HCT116 (cell line): ENCODE measurements at regions not wholly inside any gene's neighbourhood (a gene's known extent, or its start where the extent isn't known, plus 50 kb on each side); places are given as distances from the start of the nearest gene placed in this dataset.

Experiments
- ATAC-seq: fragments of 200-7000 bp; cut with Tn5 transposase; 2 replicates; pipeline ENCODE4 v1.9.1; 2020; ENCODE audit warnings: mild to moderate bottlenecking, moderate library complexity
- BruUV-seq: library from RNA; stranded (reverse); fragments of 400-500 nt; replicated peaks from 2 replicates; lab custom pipeline; 2021; lab: Mats Ljungman, UMichigan
- CTCF ChIA-PET: fragments of 300-600 bp; sonication (Branson Sonifier 250); formaldehyde crosslinking; loops from one replicate; lab custom pipeline; 2021; ENCODE audit warnings: antibody characterized with exemption; lab: Charles Lee
- POLR2A ChIA-PET: fragments of 300-600, 350-600 bp; sonication (Branson Sonifier 250); formaldehyde crosslinking; loops from one replicate; lab custom pipeline; 2021; ENCODE audit warnings: antibody characterized with exemption; lab: Charles Lee
- RAD21 ChIA-PET, 2 experiments: fragments of 300-600 bp; sonication (Branson Sonifier 250); formaldehyde crosslinking; loops; one replicate each; lab custom pipeline; 2023; ENCODE audit warnings: low total read pairs in 2 of 2; ENCODE audit not compliant: uncharacterized antibody in 2 of 2, unreplicated experiment in 2 of 2, low non-redundant PET in 1 of 2; lab: Charles Lee
- DNase-seq: peaks from one replicate; pipeline ENCODE4 v3.0.0-alpha.2; 2010; ENCODE audit warnings: low read depth, low spot score
- H2AFZ ChIP-seq: fragments of 200-600 bp; shearing (Covaris generic), sonication (generic); 2 replicates; pipeline ENCODE4 v1.6.1; 2017; ENCODE audit warnings: low read depth, mixed run types, mixed read lengths, antibody characterized with exemption, low read length; ENCODE audit not compliant: poor library complexity, severe bottlenecking
- H3K27ac ChIP-seq: 2 replicates; pipeline ENCODE4 v1.5.1; 2012; ENCODE audit warnings: low read depth, low read length
- H3K27me3 ChIP-seq: fragments of 200-600 bp; sonication (generic); 2 replicates; pipeline ENCODE4 v1.6.1; 2016; ENCODE audit warnings: mixed run types, low read length, mixed read lengths; ENCODE audit not compliant: insufficient read depth
- H3K36me3 ChIP-seq, 2 experiments: fragments of 200-500 bp in 1 of 2; fragments of 200-600 bp in 1 of 2; sonication (Bioruptor generic) in 1 of 2; sonication (generic) in 1 of 2; 2 replicates each; pipeline versions ENCODE4 v1.5.1 to v1.6.1; 2014 to 2016; ENCODE audit warnings: low read length in 2 of 2, inconsistent platforms in 1 of 2, mixed read lengths in 1 of 2, mixed run types in 1 of 2; ENCODE audit not compliant: insufficient read depth in 2 of 2, control insufficient read depth in 1 of 2
- H3K4me1 ChIP-seq, 2 experiments: fragments of 200-600 bp in 1 of 2; sonication (generic) in 1 of 2; 2 replicates each; pipeline versions ENCODE4 v1.5.1 to v1.6.1; 2012 to 2017; ENCODE audit warnings: low read length in 2 of 2, inconsistent platforms in 1 of 2, mild to moderate bottlenecking in 1 of 2, mixed read lengths in 1 of 2, mixed run types in 1 of 2, moderate library complexity in 1 of 2; ENCODE audit not compliant: insufficient read depth in 2 of 2, control insufficient read depth in 1 of 2
- H3K4me2 ChIP-seq: fragments of 200-600 bp; sonication (generic); 2 replicates; pipeline ENCODE4 v1.6.1; 2017; ENCODE audit warnings: mixed run types, low read length, mixed read lengths
- H3K4me3 ChIP-seq, 2 experiments: fragments of 200-600 bp in 1 of 2; sonication (generic) in 1 of 2; replicated peaks in 1 of 2; 2 replicates each; pipeline ENCODE4 v1.5.1; 2011 to 2016; ENCODE audit warnings: low read length in 2 of 2, control low read depth in 1 of 2, low read depth in 1 of 2, mild to moderate bottlenecking in 1 of 2, mixed read lengths in 1 of 2, mixed run types in 1 of 2
- H3K79me2 ChIP-seq: fragments of 200-600 bp; sonication (generic); 2 replicates; pipeline ENCODE4 v1.6.1; 2017; ENCODE audit warnings: mild to moderate bottlenecking, mixed run types, low read length, moderate library complexity, mixed read lengths; ENCODE audit not compliant: insufficient read depth
- H3K9ac ChIP-seq: fragments of 200-600 bp; sonication (generic); 2 replicates; pipeline ENCODE4 v1.6.1; 2016; ENCODE audit warnings: low read length, mixed read lengths
- H3K9me2 ChIP-seq: fragments of 200-600 bp; sonication (generic), shearing (Covaris generic); 2 replicates; pipeline ENCODE4 v1.6.1; 2017; ENCODE audit warnings: mixed run types, mild to moderate bottlenecking, moderate library complexity; ENCODE audit not compliant: insufficient read depth
- H3K9me3 ChIP-seq, 2 experiments: fragments of 200-500 bp in 1 of 2; fragments of 200-600 bp in 1 of 2; sonication (Bioruptor generic) in 1 of 2; sonication (generic) in 1 of 2; 2 replicates each; pipeline ENCODE4 v1.6.1; 2014 to 2017; ENCODE audit warnings: low read length in 2 of 2, mixed read lengths in 2 of 2, inconsistent platforms in 1 of 2, low read depth in 1 of 2, mild to moderate bottlenecking in 1 of 2, mixed run types in 1 of 2, moderate library complexity in 1 of 2; ENCODE audit not compliant: control insufficient read depth in 1 of 2, insufficient read depth in 1 of 2
- H4K20me1 ChIP-seq: fragments of 200-600 bp; sonication (generic), shearing (Covaris generic); 2 replicates; pipeline ENCODE4 v1.6.1; 2017; ENCODE audit warnings: mixed run types, mild to moderate bottlenecking, moderate library complexity; ENCODE audit not compliant: insufficient read depth
- CBX3 ChIP-seq: IDR thresholded peaks from 2 replicates; pipeline ENCODE4 v1.6.1; 2012; ENCODE audit warnings: low read depth
- CEBPB ChIP-seq: IDR thresholded peaks from 2 replicates; pipeline ENCODE4 v1.6.1; 2012; ENCODE audit warnings: low read depth
- EGR1 ChIP-seq: IDR thresholded peaks from 2 replicates; pipeline ENCODE4 v1.6.1; 2012; ENCODE audit warnings: low read depth
- ELF1 ChIP-seq: IDR thresholded peaks from 2 replicates; pipeline ENCODE4 v1.6.1; 2012; ENCODE audit warnings: low read depth, borderline replicate concordance
- EZH2phosphoT487 ChIP-seq: fragments of 200-600 bp; IDR thresholded peaks from 2 replicates; pipeline ENCODE4 v1.6.1; 2018; ENCODE audit warnings: antibody characterized with exemption, borderline replicate concordance
- JUND ChIP-seq: IDR thresholded peaks from 2 replicates; pipeline ENCODE4 v1.6.1; 2012
- POLR2A ChIP-seq: IDR thresholded peaks from 2 replicates; pipeline ENCODE4 v1.7.0; 2011; ENCODE audit warnings: borderline replicate concordance; ENCODE audit not compliant: insufficient read depth, insufficient read length; ENCODE audit errors: extremely low read depth
- POLR2AphosphoS5 ChIP-seq: IDR thresholded peaks from 2 replicates; pipeline ENCODE4 v1.6.1; 2011; ENCODE audit warnings: mild to moderate bottlenecking, low read depth, low read length, moderate library complexity
- RAD21 ChIP-seq: IDR thresholded peaks from 2 replicates; pipeline ENCODE4 v1.6.1; 2012; ENCODE audit warnings: low read depth, mild to moderate bottlenecking
- SIN3A ChIP-seq: IDR thresholded peaks from 2 replicates; pipeline ENCODE4 v1.6.1; 2012; ENCODE audit warnings: low read depth
- SP1 ChIP-seq: IDR thresholded peaks from 2 replicates; pipeline ENCODE4 v1.6.1; 2012; ENCODE audit warnings: low read depth
- SRF ChIP-seq: IDR thresholded peaks from 2 replicates; pipeline ENCODE4 v1.6.1; 2012; ENCODE audit warnings: low read depth
- TCF7L2 ChIP-seq: IDR thresholded peaks from 2 replicates; pipeline ENCODE4 v1.7.0; 2011; ENCODE audit warnings: borderline replicate concordance, inconsistent platforms; ENCODE audit not compliant: insufficient read depth, insufficient read length; ENCODE audit errors: extremely low read depth
- YY1 ChIP-seq: IDR thresholded peaks from 2 replicates; pipeline ENCODE4 v1.6.1; 2011; ENCODE audit warnings: low read length, low read depth, moderate library complexity, mild to moderate bottlenecking; ENCODE audit not compliant: insufficient replicate concordance; ENCODE audit errors: extremely low read depth
- ZFX ChIP-seq: fragments of 450-650 bp; IDR thresholded peaks from 2 replicates; pipeline ENCODE4 v1.6.1; 2017
- ZNF274 ChIP-seq: fragments of 200-500 bp; sonication (Bioruptor generic); IDR thresholded peaks from 2 replicates; pipeline ENCODE4 v1.6.1; 2014; ENCODE audit warnings: mild to moderate bottlenecking, low read depth, low read length, inconsistent platforms
- intact Hi-C: fragments of 100-400 bp; cut with micrococcal nuclease; formaldehyde crosslinking; loops from 2 replicates; pipeline ENCODE4 v1.10.0; 2022
- TF ChIP-seq, protein P1 (sequence below): IDR thresholded peaks from 2 replicates; pipeline ENCODE4 v1.6.1; 2011; ENCODE audit warnings: mild to moderate bottlenecking, low read length, moderate library complexity; ENCODE audit not compliant: insufficient replicate concordance; ENCODE audit errors: extremely low read depth
- TF ChIP-seq, protein P2 (sequence below): IDR thresholded peaks from 2 replicates; pipeline ENCODE4 v1.6.1; 2012
- TF ChIP-seq, protein P3 (sequence below): IDR thresholded peaks from 2 replicates; pipeline ENCODE4 v1.6.1; 2012; ENCODE audit warnings: low read depth
- TF ChIP-seq, protein P4 (sequence below), 3 experiments: fragments of 200-600 bp in 1 of 3; sonication (generic) in 1 of 3; IDR thresholded peaks in 2 of 3; conservative IDR thresholded peaks in 1 of 3; 2 replicates each; pipeline ENCODE4 v1.5.1; 2012 to 2017; ENCODE audit warnings: low read depth in 2 of 3, low read length in 2 of 3, antibody characterized with exemption in 1 of 3, borderline replicate concordance in 1 of 3, control low read depth in 1 of 3, mild to moderate bottlenecking in 1 of 3, mixed read lengths in 1 of 3, mixed run types in 1 of 3, moderate library complexity in 1 of 3; ENCODE audit not compliant: insufficient read depth in 1 of 3

DNA sequence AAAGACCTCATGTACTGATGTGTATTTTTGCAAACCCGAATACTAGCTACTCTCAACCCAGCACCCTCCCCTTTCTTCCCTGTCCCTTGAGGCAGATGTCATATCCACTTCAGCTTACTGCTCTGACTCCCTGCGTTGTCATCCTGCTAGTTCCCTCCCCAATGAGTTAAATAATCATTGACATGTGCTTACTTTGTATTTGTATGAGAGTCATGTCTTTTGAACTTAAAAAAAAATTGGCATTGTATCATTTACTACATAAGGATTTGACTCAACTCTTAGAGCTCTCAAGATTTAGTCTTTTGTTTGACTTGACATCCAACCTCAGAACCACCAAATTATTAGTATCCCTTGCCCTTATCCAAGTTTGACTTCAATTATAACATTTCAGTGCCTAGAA is 219.7 kb upstream of the TUT7 start (continued):
- TF ChIP-seq, protein P1, sequence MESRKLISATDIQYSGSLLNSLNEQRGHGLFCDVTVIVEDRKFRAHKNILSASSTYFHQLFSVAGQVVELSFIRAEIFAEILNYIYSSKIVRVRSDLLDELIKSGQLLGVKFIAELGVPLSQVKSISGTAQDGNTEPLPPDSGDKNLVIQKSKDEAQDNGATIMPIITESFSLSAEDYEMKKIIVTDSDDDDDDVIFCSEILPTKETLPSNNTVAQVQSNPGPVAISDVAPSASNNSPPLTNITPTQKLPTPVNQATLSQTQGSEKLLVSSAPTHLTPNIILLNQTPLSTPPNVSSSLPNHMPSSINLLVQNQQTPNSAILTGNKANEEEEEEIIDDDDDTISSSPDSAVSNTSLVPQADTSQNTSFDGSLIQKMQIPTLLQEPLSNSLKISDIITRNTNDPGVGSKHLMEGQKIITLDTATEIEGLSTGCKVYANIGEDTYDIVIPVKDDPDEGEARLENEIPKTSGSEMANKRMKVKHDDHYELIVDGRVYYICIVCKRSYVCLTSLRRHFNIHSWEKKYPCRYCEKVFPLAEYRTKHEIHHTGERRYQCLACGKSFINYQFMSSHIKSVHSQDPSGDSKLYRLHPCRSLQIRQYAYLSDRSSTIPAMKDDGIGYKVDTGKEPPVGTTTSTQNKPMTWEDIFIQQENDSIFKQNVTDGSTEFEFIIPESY: no peak

DNA sequence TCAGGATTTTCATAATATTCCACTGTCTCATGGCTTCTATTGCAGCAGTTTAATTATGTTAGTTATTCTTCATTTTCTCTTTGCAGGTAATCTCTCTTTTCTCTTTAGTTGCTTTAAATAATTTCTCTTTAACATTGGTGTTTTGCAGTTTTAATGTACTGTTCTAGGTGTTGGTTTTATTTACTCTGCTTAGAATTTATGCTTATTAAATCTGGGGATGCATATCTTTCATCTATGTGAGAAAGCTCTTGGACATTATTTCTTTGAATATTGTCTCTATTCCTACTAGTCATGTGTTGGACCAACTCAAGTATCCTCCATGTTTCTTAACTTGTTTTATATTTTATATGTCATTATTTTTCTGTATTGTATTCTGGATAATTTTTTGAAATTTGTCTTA is 218.7 kb upstream of the TUT7 start:
- no TSS peak for BruUV-seq
- Histone ChIP-seq H3K9ac (no peak overlapping the region), H3K79me2 (no peaks in the 10 kb centered on the region), H4K20me1 (no peaks in the 10 kb centered on the region), H3K4me3 (no peak overlapping the region), H3K4me1 (no peaks in the 10 kb centered on the region), H3K9me2 (no peaks in the 10 kb centered on the region), H3K27ac (no peak overlapping the region), H3K4me2 (no peak overlapping the region), H3K36me3 (no peaks in the 10 kb centered on the region), H3K9me3 (no peaks in the 10 kb centered on the region), H3K27me3 (peaks cover 30% of the 10 kb centered on the region), H2AFZ (no peak overlapping the region)
- POLR2A ChIA-PET: no interaction called here
- TF ChIP-seq YY1 (no peak), POLR2A (no peak), SP1 (no peak), JUND (no peak), CBX3 (no peak), ELF1 (no peak), TCF7L2 (no peak), SIN3A (no peak), ZFX (no peak), ZNF274 (no peak), EZH2phosphoT487 (no peak), EGR1 (no peak), RAD21 (no peak), POLR2AphosphoS5 (no peak), CEBPB (no peak), SRF (no peak)
- TF ChIP-seq, protein P2, sequence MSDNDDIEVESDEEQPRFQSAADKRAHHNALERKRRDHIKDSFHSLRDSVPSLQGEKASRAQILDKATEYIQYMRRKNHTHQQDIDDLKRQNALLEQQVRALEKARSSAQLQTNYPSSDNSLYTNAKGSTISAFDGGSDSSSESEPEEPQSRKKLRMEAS: no peak
- TF ChIP-seq, protein P3, sequence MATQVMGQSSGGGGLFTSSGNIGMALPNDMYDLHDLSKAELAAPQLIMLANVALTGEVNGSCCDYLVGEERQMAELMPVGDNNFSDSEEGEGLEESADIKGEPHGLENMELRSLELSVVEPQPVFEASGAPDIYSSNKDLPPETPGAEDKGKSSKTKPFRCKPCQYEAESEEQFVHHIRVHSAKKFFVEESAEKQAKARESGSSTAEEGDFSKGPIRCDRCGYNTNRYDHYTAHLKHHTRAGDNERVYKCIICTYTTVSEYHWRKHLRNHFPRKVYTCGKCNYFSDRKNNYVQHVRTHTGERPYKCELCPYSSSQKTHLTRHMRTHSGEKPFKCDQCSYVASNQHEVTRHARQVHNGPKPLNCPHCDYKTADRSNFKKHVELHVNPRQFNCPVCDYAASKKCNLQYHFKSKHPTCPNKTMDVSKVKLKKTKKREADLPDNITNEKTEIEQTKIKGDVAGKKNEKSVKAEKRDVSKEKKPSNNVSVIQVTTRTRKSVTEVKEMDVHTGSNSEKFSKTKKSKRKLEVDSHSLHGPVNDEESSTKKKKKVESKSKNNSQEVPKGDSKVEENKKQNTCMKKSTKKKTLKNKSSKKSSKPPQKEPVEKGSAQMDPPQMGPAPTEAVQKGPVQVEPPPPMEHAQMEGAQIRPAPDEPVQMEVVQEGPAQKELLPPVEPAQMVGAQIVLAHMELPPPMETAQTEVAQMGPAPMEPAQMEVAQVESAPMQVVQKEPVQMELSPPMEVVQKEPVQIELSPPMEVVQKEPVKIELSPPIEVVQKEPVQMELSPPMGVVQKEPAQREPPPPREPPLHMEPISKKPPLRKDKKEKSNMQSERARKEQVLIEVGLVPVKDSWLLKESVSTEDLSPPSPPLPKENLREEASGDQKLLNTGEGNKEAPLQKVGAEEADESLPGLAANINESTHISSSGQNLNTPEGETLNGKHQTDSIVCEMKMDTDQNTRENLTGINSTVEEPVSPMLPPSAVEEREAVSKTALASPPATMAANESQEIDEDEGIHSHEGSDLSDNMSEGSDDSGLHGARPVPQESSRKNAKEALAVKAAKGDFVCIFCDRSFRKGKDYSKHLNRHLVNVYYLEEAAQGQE: no peak
- TF ChIP-seq, protein P4, sequence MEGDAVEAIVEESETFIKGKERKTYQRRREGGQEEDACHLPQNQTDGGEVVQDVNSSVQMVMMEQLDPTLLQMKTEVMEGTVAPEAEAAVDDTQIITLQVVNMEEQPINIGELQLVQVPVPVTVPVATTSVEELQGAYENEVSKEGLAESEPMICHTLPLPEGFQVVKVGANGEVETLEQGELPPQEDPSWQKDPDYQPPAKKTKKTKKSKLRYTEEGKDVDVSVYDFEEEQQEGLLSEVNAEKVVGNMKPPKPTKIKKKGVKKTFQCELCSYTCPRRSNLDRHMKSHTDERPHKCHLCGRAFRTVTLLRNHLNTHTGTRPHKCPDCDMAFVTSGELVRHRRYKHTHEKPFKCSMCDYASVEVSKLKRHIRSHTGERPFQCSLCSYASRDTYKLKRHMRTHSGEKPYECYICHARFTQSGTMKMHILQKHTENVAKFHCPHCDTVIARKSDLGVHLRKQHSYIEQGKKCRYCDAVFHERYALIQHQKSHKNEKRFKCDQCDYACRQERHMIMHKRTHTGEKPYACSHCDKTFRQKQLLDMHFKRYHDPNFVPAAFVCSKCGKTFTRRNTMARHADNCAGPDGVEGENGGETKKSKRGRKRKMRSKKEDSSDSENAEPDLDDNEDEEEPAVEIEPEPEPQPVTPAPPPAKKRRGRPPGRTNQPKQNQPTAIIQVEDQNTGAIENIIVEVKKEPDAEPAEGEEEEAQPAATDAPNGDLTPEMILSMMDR (IDR thresholded peaks at IDR 0.05 in 2 of 3, conservative IDR thresholded peaks at IDR 0.05 in 1 of 3; ENCODE audit: borderline replicate concordance in 1 of 3, insufficient read depth in 1 of 3, low read depth in 2 of 3, low read length in 2 of 3): no peak
- RAD21 ChIA-PET: no interaction called here
- CTCF ChIA-PET: no interaction called here
- ATAC-seq (no peak), DNase-seq (no peak)
- intact Hi-C loops: no loop called here
